ENCODE measurements at regions not wholly inside any gene's neighbourhood (a gene's known extent, or its start where the extent isn't known, plus 50 kb on each side); places are given as distances from the start of the nearest gene placed in this dataset.
"Not testable (repeated sequence)": the region's sequence is repeated elsewhere in the genome, so short reads cannot be mapped to it uniquely, and the experiment has no call there.

GRCh38 chr9:108265065-108265464, 590.7 kb downstream of the ACTL7B start:
- no peak for DNase-seq

GRCh38 chr9:108264093-108264492, 591.7 kb downstream of the ACTL7B start:
- DNase-seq, result no peak

- DNase-seq, result no peak
Measured at GRCh38 chr9:108262836-108263235, 593.0 kb downstream of the ACTL7B start.

GRCh38 chr9:108259917-108260675, 595.7 kb downstream of the ACTL7B start:
- DNase-seq, result no peak

- DNase-seq, result no peak
Measured at GRCh38 chr9:108258640-108259039, 597.1 kb downstream of the ACTL7B start.

- no peak for DNase-seq
Measured at GRCh38 chr9:108257382-108257781, 598.4 kb downstream of the ACTL7B start.

GRCh38 chr9:108254236-108254635, 601.5 kb downstream of the ACTL7B start:
- DNase-seq, result no peak

GRCh38 chr9:108247391-108247790, 608.4 kb downstream of the ACTL7B start:
- not testable (repeated sequence) for DNase-seq

GRCh38 chr9:108245901-108246300, 609.9 kb downstream of the ACTL7B start:
- DNase-seq, result no peak

- DNase-seq, result no peak
Measured at GRCh38 chr9:108245331-108245730, 610.5 kb downstream of the ACTL7B start.

- DNase-seq, result no peak
Measured at GRCh38 chr9:108244686-108245085, 611.1 kb downstream of the ACTL7B start.

- no peak for DNase-seq
Measured at GRCh38 chr9:108241384-108242073, 614.3 kb downstream of the ACTL7B start.

GRCh38 chr9:108239696-108240321, 616.0 kb downstream of the ACTL7B start:
- no peak for DNase-seq

- no peak for DNase-seq
Measured at GRCh38 chr9:108235609-108236008, 620.2 kb downstream of the ACTL7B start.

GRCh38 chr9:108234811-108235210, 621.0 kb downstream of the ACTL7B start:
- no peak for DNase-seq

- no peak for DNase-seq
Measured at GRCh38 chr9:108225149-108225800, 630.5 kb downstream of the ACTL7B start.

GRCh38 chr9:108224716-108225115, 631.1 kb downstream of the ACTL7B start:
- no peak for DNase-seq

GRCh38 chr9:108219664-108220063, 636.1 kb downstream of the ACTL7B start:
- no peak for DNase-seq

GRCh38 chr9:108217431-108218349, 638.1 kb downstream of the ACTL7B start:
- no peak for DNase-seq

GRCh38 chr9:108213511-108213910, 642.3 kb downstream of the ACTL7B start:
- DNase-seq, result no peak

- no peak for DNase-seq
Measured at GRCh38 chr9:108212184-108212583, 643.6 kb downstream of the ACTL7B start.

- no peak for DNase-seq
Measured at GRCh38 chr9:108211411-108211955, 644.3 kb downstream of the ACTL7B start.

Measured in activated CD4-positive, alpha-beta T cell treated with anti-CD3 and anti-CD28 coated beads, Interleukin-10, Interleukin-2, amounts not matched to agents 100 ng/mL and 50 ng/mL, durations not matched to agents 16 hours and 8 hours (primary cell).